GM19468 (cell line): ENCODE measurements at regions not wholly inside any gene's neighbourhood (a gene's known extent, or its start where the extent isn't known, plus 50 kb on each side); places are given as distances from the start of the nearest gene placed in this dataset.
"Not testable (repeated sequence)": the region's sequence is repeated elsewhere in the genome, so short reads cannot be mapped to it uniquely, and the experiment has no call there.

Source experiments
- ATAC-seq: cut with Tn5 transposase; IDR thresholded peaks from one replicate; pipeline ENCODE4 v1.9.1; 2021; ENCODE audit warnings: mild to moderate bottlenecking, moderate library complexity, moderate number of reproducible peaks; ENCODE audit not compliant: unreplicated experiment; ENCODE audit errors: extremely low read depth

- no peak for ATAC-seq
Measured at GRCh38 chr7:136266457-136266856, 289.3 kb upstream of the MTPN start.

GRCh38 chr7:136264304-136264703, 287.1 kb upstream of the MTPN start:
- not testable (repeated sequence) for ATAC-seq

GRCh38 chr7:136263112-136263860, 286.1 kb upstream of the MTPN start:
- not testable (repeated sequence) for ATAC-seq

GRCh38 chr7:136260591-136260990, 283.4 kb upstream of the MTPN start:
- not testable (repeated sequence) for ATAC-seq

GRCh38 chr7:136259074-136259473, 281.9 kb upstream of the MTPN start:
- no peak for ATAC-seq

- no peak for ATAC-seq
Measured at GRCh38 chr7:136256491-136256890, 279.3 kb upstream of the MTPN start.

GRCh38 chr7:136254148-136254547, 277.0 kb upstream of the MTPN start:
- no peak for ATAC-seq

- no peak for ATAC-seq
Measured at GRCh38 chr7:136251826-136252225, 274.7 kb upstream of the MTPN start.

- no peak for ATAC-seq
Measured at GRCh38 chr7:136247211-136247610, 270.1 kb upstream of the MTPN start.

GRCh38 chr7:136245327-136246004, 268.3 kb upstream of the MTPN start:
- no peak for ATAC-seq

GRCh38 chr7:136234040-136234439, 256.9 kb upstream of the MTPN start:
- ATAC-seq: no peak

- no peak for ATAC-seq
Measured at GRCh38 chr7:136230210-136230609, 253.1 kb upstream of the MTPN start.

GRCh38 chr7:136229790-136230189, 252.6 kb upstream of the MTPN start:
- no peak for ATAC-seq

- no peak for ATAC-seq
Measured at GRCh38 chr7:136228171-136228570, 251.0 kb upstream of the MTPN start.

- ATAC-seq: no peak
Measured at GRCh38 chr7:136214356-136214755, 237.2 kb upstream of the MTPN start.

- no peak for ATAC-seq
Measured at GRCh38 chr7:136213012-136213411, 235.9 kb upstream of the MTPN start.

- ATAC-seq: no peak
Measured at GRCh38 chr7:136210664-136211063, 233.5 kb upstream of the MTPN start.

- no peak for ATAC-seq
Measured at GRCh38 chr7:136210079-136210478, 232.9 kb upstream of the MTPN start.

GRCh38 chr7:136205956-136206355, 228.8 kb upstream of the MTPN start:
- no peak for ATAC-seq

- no peak for ATAC-seq
Measured at GRCh38 chr7:136198168-136198567, 221.0 kb upstream of the MTPN start.

GRCh38 chr7:136194878-136195277, 217.7 kb upstream of the MTPN start:
- ATAC-seq: no peak

- no peak for ATAC-seq
Measured at GRCh38 chr7:136193940-136194339, 216.8 kb upstream of the MTPN start.
